Muscle layer of duodenum (tissue), 2 donors: ENCODE measurements at regions not wholly inside any gene's neighbourhood (a gene's known extent, or its start where the extent isn't known, plus 50 kb on each side); places are given as distances from the start of the nearest gene placed in this dataset.

Experiments
- H3K27ac ChIP-seq: one replicate; pipeline ENCODE4 v1.7.0; 2013; ENCODE audit warnings: mild to moderate bottlenecking, low read length
- H3K27me3 ChIP-seq: one replicate; pipeline ENCODE4 v1.7.0; 2013; ENCODE audit warnings: low read depth, mild to moderate bottlenecking, control low read depth, low read length
- H3K36me3 ChIP-seq, 2 donors: one replicate each; pipeline ENCODE4 v1.7.0; 2013; ENCODE audit warnings: low read length in 2 of 2, control low read depth in 1 of 2, mild to moderate bottlenecking in 1 of 2; ENCODE audit not compliant: insufficient read depth in 2 of 2, control insufficient read depth in 1 of 2
- H3K4me1 ChIP-seq, 2 donors: one replicate each; pipeline ENCODE4 v1.7.0; 2013; ENCODE audit warnings: low read length in 2 of 2, mild to moderate bottlenecking in 2 of 2, control low read depth in 1 of 2, moderate library complexity in 1 of 2; ENCODE audit not compliant: insufficient read depth in 2 of 2, control insufficient read depth in 1 of 2
- H3K4me3 ChIP-seq, 2 donors: one replicate each; pipeline ENCODE4 v1.7.0; 2013; ENCODE audit warnings: low read length in 2 of 2, low read depth in 1 of 2, mild to moderate bottlenecking in 1 of 2
- H3K9me3 ChIP-seq, 2 donors: one replicate each; pipeline ENCODE4 v1.7.0; 2013; ENCODE audit warnings: low read length in 2 of 2, control low read depth in 1 of 2, mild to moderate bottlenecking in 1 of 2; ENCODE audit not compliant: control insufficient read depth in 1 of 2
- donor health status: healthy.

GRCh38 chr2:67255933-67256615, 141.1 kb upstream of the ETAA1 start:
- peaks cover 0 to 11% of the 10 kb centered on the region in 2 donors for H3K36me3 ChIP-seq
- H3K27me3 ChIP-seq, result no peaks in the 10 kb centered on the region
- H3K4me3 ChIP-seq, result no peak overlapping the region
- no peak overlapping the region for H3K27ac ChIP-seq
- H3K4me1 ChIP-seq, result peaks cover 0 to 3% of the 10 kb centered on the region in 2 donors
- no peaks in the 10 kb centered on the region for H3K9me3 ChIP-seq

- no peak overlapping the region for H3K27ac ChIP-seq
- H3K9me3 ChIP-seq, result no peaks in the 10 kb centered on the region
- peaks cover 0 to 3% of the 10 kb centered on the region in 2 donors for H3K4me1 ChIP-seq
- H3K36me3 ChIP-seq, result peaks cover 0 to 11% of the 10 kb centered on the region in 2 donors
- no peak overlapping the region for H3K4me3 ChIP-seq
- H3K27me3 ChIP-seq, result no peaks in the 10 kb centered on the region
Measured at GRCh38 chr2:67256892-67257291, 140.2 kb upstream of the ETAA1 start.

- Histone ChIP-seq H3K4me1 (peaks cover 0 to 3% of the 10 kb centered on the region in 2 donors), H3K4me3 (no peak overlapping the region), H3K27me3 (no peaks in the 10 kb centered on the region), H3K9me3 (no peaks in the 10 kb centered on the region), H3K36me3 (peaks cover 0 to 11% of the 10 kb centered on the region in 2 donors), H3K27ac (no peak overlapping the region)
Measured at GRCh38 chr2:67258122-67258521, 139.0 kb upstream of the ETAA1 start.

- no peak overlapping the region for H3K4me3 ChIP-seq
- peaks cover 0 to 11% of the 10 kb centered on the region in 2 donors for H3K36me3 ChIP-seq
- H3K27me3 ChIP-seq, result no peaks in the 10 kb centered on the region
- H3K4me1 ChIP-seq, result peaks cover 0 to 3% of the 10 kb centered on the region in 2 donors
- no peaks in the 10 kb centered on the region for H3K9me3 ChIP-seq
- peak overlapping the region; percentile 83 for H3K27ac ChIP-seq
Measured at GRCh38 chr2:67258831-67259230, 138.3 kb upstream of the ETAA1 start.

- Histone ChIP-seq H3K36me3 (peaks cover 0 to 11% of the 10 kb centered on the region in 2 donors), H3K27me3 (no peaks in the 10 kb centered on the region), H3K9me3 (no peaks in the 10 kb centered on the region), H3K27ac (peak overlapping the region; percentile 83), H3K4me1 (peaks cover 0 to 3% of the 10 kb centered on the region in 2 donors), H3K4me3 (no peak overlapping the region)
Measured at GRCh38 chr2:67259556-67260342, 137.4 kb upstream of the ETAA1 start.

GRCh38 chr2:67260343-67261277, 136.5 kb upstream of the ETAA1 start:
- Histone ChIP-seq H3K4me3 (peak overlapping the region in 1 of 2 donors; percentile 12), H3K27ac (peak overlapping the region; percentile 89), H3K27me3 (no peaks in the 10 kb centered on the region), H3K36me3 (peaks cover 0 to 11% of the 10 kb centered on the region in 2 donors), H3K4me1 (peaks cover 0 to 3% of the 10 kb centered on the region in 2 donors), H3K9me3 (no peaks in the 10 kb centered on the region)

- H3K4me1 ChIP-seq, result no peaks in the 10 kb centered on the region
- no peaks in the 10 kb centered on the region for H3K27me3 ChIP-seq
- H3K36me3 ChIP-seq, result no peaks in the 10 kb centered on the region
- no peak overlapping the region for H3K4me3 ChIP-seq
- no peaks in the 10 kb centered on the region for H3K9me3 ChIP-seq
- no peak overlapping the region for H3K27ac ChIP-seq
Measured at GRCh38 chr2:67267241-67267640, 129.9 kb upstream of the ETAA1 start.

- Histone ChIP-seq H3K4me1 (no peaks in the 10 kb centered on the region), H3K36me3 (no peaks in the 10 kb centered on the region), H3K27ac (no peak overlapping the region), H3K9me3 (no peaks in the 10 kb centered on the region), H3K4me3 (no peak overlapping the region), H3K27me3 (no peaks in the 10 kb centered on the region)
Measured at GRCh38 chr2:67268797-67269196, 128.3 kb upstream of the ETAA1 start.

GRCh38 chr2:67272195-67272594, 124.9 kb upstream of the ETAA1 start:
- Histone ChIP-seq H3K9me3 (no peaks in the 10 kb centered on the region), H3K27me3 (no peaks in the 10 kb centered on the region), H3K4me3 (no peak overlapping the region), H3K4me1 (no peaks in the 10 kb centered on the region), H3K27ac (no peak overlapping the region), H3K36me3 (no peaks in the 10 kb centered on the region)

GRCh38 chr2:67277450-67277849, 119.7 kb upstream of the ETAA1 start:
- Histone ChIP-seq H3K27ac (no peak overlapping the region), H3K4me1 (no peaks in the 10 kb centered on the region), H3K27me3 (no peaks in the 10 kb centered on the region), H3K36me3 (no peaks in the 10 kb centered on the region), H3K4me3 (no peak overlapping the region), H3K9me3 (no peaks in the 10 kb centered on the region)

- Histone ChIP-seq H3K27ac (no peak overlapping the region), H3K9me3 (no peaks in the 10 kb centered on the region), H3K4me1 (no peaks in the 10 kb centered on the region), H3K27me3 (no peaks in the 10 kb centered on the region), H3K4me3 (no peak overlapping the region), H3K36me3 (no peaks in the 10 kb centered on the region)
Measured at GRCh38 chr2:67281101-67281500, 116.0 kb upstream of the ETAA1 start.
